GM18508 (cell line): ENCODE measurements at regions not wholly inside any gene's neighbourhood (a gene's known extent, or its start where the extent isn't known, plus 50 kb on each side); places are given as distances from the start of the nearest gene placed in this dataset.

Experiments
- ATAC-seq: cut with Tn5 transposase; IDR thresholded peaks from one replicate; pipeline ENCODE4 v1.9.1; 2021; ENCODE audit warnings: moderate number of reproducible peaks; ENCODE audit not compliant: insufficient read depth, unreplicated experiment

GRCh38 chr4:13260513-13260912 lies 223.6 kb downstream of the RAB28 start:
- no peak for ATAC-seq

- no peak for ATAC-seq
Observed at GRCh38 chr4:13250263-13250662, 233.9 kb downstream of the RAB28 start.

DNA sequence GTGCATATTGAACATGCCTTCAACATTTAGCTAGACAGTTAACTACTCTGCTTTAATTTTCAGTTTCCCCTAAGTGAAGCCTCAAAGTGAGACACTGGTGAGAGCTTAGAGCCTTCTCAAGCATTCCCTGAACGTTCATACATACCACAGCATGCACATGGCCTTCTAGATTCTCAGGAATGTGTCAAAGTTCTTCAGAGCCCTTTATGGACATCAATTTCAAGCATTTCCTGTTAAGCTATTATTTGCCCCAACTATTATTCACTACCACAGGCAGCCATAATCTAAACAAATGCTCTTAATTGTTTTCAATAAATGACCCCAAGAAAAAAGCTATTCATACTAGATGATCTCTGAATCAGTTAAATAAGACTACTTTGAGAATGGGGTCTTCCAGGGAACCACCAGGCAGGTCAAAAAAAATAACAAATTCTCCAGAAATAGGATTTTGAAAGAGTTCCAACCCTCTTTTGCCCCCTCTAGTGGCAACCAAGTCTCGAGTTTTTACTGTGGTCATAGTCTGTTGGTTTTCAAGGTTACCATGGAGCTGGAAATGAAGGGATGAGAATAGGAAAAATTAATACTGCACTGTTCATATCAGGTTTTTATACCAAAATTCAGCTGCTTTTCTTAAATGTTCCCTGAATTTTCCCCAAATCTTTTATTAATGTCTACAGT lies 235.4 kb downstream of the RAB28 start:
- no peak for ATAC-seq

GRCh38 chr4:13246107-13246506 lies 238.0 kb downstream of the RAB28 start:
- ATAC-seq: no peak

- no peak for ATAC-seq
Observed at GRCh38 chr4:13244444-13244843, 239.7 kb downstream of the RAB28 start.

DNA sequence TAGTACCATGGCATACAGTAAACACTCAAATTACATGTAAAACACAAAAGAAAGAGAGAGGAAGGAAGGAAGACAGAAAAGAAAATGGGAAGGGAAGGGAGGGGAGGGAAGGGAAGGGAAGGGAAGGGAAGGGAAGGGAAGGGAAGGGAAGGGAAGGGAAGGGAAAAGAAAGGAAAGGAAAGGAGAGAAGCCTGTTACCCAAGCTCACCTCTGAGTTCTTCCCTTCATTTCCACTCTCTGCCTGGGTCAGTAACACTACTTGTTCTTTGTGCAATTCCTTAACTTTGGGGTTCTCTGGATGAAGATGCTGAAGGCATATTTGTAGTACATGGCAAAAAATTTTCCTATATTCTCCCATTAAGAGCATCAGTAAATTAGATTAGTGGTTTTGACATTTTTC lies 241.0 kb downstream of the RAB28 start:
- no peak for ATAC-seq

GRCh38 chr4:13240066-13240465 lies 244.1 kb downstream of the RAB28 start:
- ATAC-seq: no peak

DNA sequence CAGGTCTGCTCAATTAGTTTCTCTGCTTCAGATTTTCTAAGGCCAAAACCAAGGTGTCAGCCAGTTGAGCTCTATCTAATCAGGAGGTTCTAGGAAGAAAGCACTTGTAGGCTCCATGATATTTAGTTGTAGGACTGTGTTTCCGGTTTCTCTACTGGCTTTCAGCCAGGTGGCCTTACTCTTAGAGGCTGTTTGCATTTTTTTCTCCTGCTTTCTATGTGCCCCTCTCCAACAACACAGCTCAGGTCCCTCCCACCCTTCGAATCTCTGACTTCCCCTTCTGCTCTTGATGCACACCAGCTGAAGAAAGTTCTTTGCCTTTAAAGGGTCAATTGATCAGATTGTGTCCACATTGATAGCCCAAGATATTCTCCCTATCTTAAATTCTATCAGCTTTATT lies 245.2 kb downstream of the RAB28 start:
- no peak for ATAC-seq

DNA sequence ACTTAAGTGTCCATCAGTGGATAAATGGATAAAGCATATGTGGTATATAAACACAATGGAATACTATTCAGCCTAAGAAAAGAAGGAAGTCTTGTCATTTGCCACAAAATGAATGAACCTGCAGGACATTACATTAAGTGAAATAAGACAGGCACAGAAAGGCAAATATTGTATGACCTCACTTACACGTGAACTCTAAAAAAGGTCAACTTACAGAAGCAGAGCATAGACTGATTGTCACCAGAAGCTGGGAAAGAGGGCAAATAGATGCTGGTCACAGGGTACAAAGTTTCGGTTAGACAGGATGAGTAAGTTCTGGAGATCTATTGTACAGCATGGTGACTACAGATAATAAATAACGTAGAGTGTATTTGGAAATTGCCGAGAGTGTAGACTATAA lies 247.7 kb downstream of the RAB28 start:
- no peak for ATAC-seq

- ATAC-seq: no peak
Observed at GRCh38 chr4:13233755-13234154, 250.4 kb downstream of the RAB28 start.

- no peak for ATAC-seq
Observed at GRCh38 chr4:13219971-13220370, 264.2 kb downstream of the RAB28 start.

DNA sequence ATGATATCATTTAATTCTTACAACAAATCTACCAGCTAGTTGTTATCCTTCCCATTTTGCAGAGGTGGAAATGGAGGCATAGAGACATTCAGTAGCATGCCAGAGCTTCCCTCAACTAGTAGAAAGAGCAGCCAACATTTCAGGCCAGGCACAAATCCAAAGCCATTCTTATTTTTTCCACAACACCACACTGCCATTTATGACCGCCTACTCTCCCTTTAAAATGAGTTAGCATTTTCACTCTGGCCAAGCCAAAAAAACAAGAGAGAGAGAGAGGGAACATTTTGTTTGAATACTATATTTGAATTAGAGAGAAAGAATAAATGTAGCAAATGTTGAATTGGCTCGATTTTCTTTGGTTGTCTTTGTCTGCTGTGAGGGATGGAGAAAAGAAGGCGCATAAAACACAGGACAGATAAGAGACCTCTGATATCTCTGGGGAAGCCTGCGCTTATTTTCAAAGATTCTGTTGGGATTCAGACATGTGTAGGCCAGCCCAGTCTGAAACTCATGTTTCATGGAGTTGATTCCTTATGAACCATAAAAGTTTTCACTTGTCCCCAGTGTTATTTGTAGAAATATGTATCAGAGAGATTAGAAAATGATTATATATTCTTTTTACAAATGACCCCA lies 265.7 kb downstream of the RAB28 start:
- ATAC-seq: no peak

DNA sequence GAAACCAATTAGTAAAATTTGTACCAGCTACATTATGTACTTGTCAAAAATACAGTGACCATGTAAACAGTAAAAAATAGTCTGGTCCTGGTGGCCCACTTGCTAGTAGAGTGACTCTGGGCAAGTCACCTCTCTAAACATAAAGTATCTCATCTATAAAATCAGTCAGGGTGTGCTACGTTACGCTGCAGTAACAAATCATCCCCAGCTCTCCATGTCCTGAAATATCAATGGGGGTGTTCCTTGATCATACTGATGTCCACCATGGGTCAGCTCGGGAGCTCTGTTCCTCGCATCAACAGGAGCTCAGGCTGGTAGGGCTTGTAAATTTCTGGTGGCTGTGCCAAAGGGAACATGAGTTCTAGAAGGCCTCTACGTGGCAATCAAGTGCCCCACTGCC lies 268.6 kb downstream of the RAB28 start:
- no peak for ATAC-seq

DNA sequence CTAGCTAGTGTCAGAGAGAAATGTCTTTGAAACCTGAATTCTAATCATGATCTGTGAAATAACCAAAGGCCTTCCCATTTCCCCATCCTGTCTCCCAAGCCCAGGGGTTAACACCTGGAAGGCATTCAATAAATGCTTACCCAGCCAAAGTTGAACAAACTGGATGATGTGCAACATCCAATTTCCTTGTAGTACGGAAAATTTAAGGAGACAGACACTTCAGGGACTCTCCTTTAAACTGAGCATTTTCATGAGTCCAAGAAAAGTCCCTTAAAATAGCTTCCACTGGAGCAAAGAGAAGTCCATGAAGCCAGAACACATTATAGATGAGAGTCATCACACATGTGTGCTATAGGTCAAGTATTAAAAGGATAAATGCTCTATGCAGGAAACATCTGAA lies 271.2 kb downstream of the RAB28 start:
- no peak for ATAC-seq

DNA sequence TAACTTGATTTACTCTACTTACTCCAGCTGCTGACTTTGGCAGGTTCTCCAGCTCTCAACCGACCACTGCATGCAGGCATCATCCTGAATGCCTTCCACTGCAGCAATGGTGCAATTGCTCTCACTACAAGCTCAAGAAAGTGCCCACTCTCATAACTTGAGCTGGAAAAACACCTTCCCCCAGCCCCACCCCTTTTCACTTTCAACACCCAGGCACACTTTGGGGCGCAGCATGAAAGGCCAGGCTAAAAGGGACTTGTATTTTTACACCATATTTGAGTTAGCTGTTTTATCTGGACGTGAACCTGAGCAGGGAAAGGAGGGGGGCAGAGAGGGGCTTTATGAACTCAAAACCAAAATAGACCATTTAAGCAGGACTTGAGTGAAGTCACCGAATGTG lies 274.5 kb downstream of the RAB28 start:
- ATAC-seq: no peak

DNA sequence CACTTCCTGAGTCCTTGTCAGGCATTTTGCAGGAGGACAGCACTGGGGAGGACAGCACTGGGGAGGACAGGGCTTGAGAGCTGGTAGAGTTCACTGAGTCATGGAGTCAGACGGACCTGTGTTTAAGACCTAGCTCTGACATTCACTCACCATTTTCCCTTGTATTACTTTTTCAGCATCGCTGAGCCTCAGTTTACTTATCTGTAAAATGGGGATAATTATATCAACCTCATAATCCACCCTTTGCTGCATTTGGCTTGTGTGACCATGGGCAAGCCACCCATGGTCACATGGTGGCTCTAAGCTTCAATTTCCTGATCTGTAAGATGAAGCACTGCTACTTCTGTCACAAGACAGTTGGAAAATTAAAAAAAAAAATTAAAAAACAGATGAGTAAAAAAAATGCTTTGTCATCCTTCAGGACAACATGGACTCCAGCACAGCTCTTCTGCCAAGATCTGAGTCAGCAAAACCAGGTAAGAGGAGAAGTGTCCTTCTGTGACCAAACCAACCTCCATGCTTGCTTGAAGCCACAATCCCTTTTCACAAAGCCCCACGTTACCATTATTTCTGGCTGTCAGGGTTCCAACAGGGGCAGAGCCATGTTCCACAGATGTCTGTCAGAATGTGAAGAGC lies 275.5 kb downstream of the RAB28 start:
- no peak for ATAC-seq

- ATAC-seq: no peak
Observed at GRCh38 chr4:13207226-13207625, 276.9 kb downstream of the RAB28 start.

DNA sequence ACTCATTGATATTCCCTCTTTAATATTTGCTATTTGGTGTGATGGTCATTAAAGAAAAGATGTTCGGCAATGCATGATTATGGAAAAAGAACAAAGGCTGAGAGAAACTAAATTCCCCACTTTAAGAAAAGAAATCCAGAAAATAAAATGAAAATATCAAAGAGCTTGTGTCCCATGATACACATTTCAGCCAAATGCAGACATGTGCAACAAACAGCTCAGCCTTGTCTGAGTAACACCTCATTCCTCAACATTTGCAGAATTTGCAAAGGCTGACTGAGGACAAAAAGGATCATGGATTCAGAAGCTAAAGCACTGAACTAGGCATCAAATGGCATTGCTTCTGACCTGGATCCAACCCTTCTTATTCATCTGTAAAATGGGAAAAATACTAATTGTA lies 281.0 kb downstream of the RAB28 start:
- ATAC-seq: no peak

- no peak for ATAC-seq
Observed at GRCh38 chr4:13202701-13203100, 281.4 kb downstream of the RAB28 start.

- no peak for ATAC-seq
Observed at GRCh38 chr4:13201241-13201640, 282.9 kb downstream of the RAB28 start.

GRCh38 chr4:13196721-13197120 lies 287.4 kb downstream of the RAB28 start:
- no peak for ATAC-seq

DNA sequence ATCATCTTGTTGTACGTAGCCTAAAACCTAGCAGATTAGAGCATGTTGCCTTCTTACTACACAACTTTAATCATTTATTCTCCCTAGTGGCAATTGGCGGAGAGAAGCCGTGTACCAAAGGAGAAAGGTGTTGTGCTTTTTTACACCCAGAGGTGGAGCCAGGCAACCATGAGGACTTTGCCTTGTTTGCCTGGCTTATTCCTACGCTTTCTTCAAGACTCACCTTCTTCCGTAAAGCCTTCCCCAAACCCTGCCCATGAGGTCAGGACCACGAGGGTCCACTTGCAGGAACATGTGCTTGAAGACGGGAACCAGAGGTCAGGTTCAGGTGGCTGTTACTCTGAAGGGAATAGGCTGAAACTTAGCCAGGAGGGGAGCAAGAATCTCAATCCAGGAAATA lies 290.5 kb downstream of the RAB28 start:
- ATAC-seq: no peak
